GM18505 (cell line): ENCODE measurements at regions not wholly inside any gene's neighbourhood (a gene's known extent, or its start where the extent isn't known, plus 50 kb on each side); places are given as distances from the start of the nearest gene placed in this dataset.
"Not testable (repeated sequence)": the region's sequence is repeated elsewhere in the genome, so short reads cannot be mapped to it uniquely, and the experiment has no call there.

ENCODE experiments used
- ATAC-seq: cut with Tn5 transposase; IDR thresholded peaks from one replicate; pipeline ENCODE4 v1.9.1; 2021; ENCODE audit not compliant: unreplicated experiment
- POLR2A ChIP-seq: IDR thresholded peaks from 4 replicates; pipeline ENCODE4 v1.6.1; 2011; ENCODE audit warnings: borderline replicate concordance; ENCODE audit not compliant: insufficient read depth, insufficient read length; ENCODE audit errors: extremely low read depth

DNA sequence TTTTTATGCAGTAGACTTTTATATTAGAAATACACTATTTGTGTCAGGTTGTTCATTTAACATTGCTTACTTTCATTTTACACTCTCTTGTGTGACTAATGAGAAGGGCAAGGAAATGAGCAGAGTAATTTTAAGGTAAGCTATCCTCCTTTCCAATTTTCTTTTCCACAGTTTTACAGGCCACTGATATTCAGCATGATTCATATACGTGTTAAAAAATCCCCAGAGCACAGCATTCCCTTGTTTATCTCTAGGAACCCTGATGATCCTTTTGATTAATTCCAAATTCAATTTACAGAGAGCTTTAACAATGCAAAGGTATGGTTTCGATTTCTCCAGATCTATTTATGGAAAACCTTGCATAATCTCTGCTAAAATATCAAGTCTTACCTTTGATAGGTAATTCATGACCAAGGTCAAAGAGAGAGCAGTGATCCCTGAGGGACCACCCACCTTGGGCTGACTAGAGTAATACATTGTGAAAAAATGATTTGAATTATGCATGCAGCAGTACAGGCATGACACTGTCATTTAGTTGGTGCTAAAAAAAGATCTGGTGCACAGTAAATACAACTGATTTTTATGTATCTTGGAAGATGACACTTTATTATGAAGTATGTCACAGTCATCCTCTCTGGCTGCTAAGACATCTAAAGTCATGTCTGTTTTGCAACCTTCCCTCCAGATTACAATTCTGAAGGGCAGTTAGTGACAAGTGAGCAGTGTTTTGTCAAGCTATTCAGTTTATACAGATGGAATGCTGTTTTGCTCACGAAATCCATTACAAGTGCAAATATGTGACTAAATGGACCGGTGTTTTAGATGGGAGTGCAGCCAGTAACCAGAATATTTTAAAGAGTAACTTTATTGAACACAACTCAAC is 736.6 kb downstream of the EPHA7 start:
- no peak for ATAC-seq
- no peak for TF ChIP-seq POLR2A

DNA sequence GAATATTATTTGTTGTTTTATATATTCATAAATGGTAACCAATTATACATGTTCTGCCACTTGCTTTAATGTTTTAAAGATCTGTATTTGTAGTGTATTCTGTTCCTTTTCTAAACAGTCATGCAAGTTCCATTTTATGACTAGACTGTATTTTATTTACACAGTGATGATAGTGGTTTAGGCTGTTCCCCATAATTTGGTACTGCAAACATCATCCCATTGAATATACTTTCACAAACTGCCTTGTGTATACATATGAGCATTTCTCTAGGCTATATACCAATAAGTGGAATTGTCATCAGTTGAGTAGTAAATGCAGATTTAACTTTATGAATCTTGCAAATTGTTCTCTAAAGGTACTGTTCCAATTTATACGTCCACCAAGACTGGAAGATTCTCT is 738.0 kb downstream of the EPHA7 start:
- no peak for ATAC-seq
- no peak for TF ChIP-seq POLR2A

DNA sequence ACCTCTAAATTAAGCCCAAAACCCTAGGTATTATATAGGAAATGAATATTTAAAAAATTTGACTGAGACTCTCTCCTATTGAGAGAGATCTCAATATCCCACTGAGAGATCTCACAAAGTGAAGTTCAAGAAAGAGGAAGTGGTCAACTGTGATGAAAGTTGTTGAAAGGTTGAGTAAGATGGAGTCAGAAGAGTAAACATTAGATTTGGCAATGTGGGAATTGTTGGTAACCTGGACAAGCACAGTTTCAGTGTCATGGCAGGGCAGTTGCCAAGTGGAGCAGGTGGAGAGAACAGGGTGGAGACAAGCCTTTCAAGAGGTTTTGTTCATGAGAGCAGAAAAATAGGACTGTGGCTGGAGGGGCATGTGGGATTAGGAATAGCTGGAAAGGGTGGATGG is 747.9 kb downstream of the EPHA7 start:
- not testable (repeated sequence) for ATAC-seq

DNA sequence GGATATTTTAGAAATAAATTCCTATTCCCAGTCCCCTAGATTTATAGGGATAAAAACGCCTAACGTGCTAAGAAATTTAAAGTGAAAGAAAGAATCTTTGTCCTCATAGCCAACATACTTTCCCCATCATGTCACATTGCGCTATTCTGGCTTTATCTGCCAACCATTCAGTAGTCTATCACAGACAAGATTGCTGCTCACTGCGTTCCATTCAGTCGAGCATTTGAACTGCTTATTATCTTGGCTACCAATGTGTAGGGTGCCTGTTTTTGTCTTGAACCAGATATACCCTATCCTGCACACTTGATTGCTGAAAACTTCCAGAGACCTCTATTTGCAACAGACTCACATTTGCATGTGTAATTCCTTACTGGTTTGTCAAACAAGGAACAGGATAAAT is 751.5 kb downstream of the EPHA7 start:
- no peak for ATAC-seq

DNA sequence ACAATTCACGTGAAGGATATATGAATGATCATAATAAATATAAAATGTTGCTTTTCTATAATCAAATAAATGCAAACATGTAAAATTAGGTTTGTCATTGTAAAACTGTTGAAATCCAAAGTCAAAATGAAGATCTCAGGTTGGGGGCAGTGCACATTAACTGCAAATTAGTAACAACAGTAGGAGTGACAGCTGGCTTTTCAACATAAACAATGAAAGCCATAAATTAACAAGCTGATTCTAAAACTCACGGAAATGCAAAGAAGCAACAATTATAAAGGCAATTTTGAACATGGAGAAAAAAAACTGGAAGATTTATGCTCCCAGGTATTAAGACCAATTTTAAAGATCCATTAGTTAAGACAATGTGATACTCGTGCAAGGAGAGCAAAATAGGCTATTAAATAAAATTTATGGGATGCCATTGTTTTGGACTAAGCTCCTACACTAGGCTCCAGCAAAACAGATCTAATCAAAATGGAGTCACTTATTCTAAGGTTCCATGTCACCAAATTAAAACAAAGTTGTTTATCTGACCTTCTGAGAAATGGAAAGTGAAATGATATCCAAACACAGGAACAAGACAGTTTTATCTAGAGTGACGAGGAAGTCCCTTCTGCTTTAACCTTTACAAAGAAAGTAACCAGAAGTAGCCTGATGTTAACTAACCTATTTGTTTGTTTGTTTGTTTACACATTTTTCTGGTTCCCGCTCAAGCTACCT is 770.8 kb downstream of the EPHA7 start:
- ATAC-seq, result no peak
- no peak for TF ChIP-seq POLR2A

More for the DNA sequence above, 751.5 kb downstream of the EPHA7 start:
- TF ChIP-seq POLR2A, result no peak

DNA sequence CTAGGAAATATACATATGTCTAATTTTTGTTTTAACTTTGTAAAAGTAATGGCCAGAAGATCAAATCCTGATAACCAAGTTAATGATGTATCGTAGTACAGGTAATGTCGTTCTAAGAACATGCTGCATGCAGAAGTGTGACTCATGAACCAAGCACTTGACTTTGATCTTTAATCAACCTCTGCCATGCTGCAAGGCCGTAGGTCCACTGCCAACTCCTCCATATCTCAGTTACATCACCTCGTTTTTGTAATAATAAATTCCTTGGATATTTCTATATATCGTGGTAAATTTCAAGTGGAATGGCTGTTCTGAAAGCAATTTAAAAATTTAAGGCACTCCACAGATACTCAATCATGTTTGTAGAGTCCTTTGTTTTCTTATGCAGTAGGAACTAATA is 771.7 kb downstream of the EPHA7 start:
- no peak for ATAC-seq

DNA sequence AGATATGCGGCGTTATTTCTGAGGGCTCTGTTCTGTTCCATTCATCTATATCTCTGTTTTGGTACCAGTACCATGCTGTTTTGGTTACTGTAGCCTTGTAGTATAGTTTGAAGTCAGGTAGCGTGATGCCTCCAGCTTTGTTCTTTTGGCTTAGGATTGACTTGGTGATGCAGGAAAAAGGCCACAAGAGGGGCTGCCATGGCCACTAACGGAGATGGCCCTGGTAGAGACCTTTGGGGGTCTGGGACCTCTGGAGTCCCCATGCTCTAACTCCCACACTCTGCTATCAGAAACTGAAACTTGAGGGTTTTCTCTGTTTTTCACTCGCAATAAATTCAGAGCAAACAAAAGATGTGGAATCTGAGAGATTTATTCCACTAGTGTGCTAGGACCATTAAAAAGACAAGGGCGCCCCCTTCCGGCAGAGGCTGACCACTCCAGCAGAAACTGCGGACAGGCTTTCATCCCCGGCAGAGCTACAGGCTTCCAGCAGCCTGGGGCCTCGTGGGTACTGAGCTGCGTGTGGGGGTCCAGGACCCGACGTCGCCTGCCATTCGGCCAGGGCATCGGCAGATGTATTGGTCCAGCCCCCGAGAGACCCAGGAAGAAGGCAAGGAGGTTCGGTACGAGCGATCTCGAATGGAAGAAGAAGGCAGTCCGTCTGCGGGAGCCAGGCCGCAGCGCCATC is 775.1 kb downstream of the EPHA7 start:
- ATAC-seq, result peak; percentile 62

More for the DNA sequence above, 771.7 kb downstream of the EPHA7 start:
- no peak for TF ChIP-seq POLR2A

DNA sequence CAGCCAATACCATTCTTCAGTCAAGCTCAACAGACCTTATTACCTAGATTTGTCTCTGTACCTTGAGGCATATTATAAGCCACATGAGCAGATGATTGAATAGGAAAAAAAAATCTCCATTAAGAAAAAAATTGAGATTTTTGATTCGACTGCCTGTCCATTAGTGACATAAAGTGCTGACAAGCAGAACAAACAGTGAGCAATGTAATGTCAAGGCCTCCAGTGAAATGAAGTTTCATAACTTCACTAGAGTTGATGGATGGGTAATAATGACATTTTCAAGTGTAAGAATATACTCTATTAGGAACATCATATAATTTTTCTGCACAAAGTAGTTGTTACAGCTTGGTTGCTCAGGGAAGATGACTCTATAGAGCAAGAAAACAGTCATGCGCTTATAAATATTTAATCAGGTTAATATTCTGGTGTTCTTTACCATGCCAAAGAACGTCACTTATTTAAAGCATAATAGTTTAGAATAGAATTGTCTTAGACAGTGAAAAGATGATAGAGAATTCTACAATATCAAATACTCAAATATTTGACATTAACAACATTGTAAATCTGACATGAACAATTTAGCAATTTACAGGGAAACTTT is 783.7 kb downstream of the EPHA7 start:
- TF ChIP-seq POLR2A, result no peak
- no peak for ATAC-seq

DNA sequence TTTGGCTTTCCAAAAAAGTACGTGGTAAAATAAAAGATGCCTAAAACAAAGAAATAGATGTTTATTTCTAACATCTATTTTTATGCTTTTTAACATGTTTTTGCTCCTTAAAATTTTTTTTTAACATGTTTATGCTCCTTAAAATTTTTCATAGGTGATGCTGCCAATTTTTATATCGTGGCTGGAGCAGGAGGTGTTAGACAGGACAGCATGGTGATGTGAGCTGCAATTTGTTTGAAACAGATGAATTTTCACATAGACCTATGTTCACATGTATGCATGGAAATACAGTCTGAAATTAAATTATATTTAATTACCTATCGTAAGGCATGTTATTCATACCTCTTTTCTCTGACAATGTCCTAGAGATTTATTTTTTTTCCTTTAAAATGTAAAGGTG is 784.8 kb downstream of the EPHA7 start:
- no peak for ATAC-seq
- no peak for TF ChIP-seq POLR2A

DNA sequence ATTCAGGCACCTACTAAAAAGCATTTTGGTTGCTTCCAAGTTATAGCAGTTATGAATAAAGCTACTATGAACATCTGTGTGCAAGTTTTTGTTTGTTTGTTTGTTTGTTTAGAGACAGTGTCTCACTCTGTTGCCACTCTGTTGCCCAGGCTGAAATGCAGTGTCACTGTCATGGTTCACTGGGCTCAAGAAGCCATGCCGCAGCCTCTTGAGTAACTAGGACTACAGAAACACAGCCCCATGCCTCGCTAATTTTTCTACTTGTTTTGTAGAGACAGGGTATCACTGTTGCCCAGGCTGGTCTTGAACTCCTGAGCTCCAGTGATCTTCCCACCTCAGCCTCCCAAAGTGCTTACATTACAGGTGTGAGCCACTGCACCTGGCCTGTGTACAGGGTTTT is 795.9 kb downstream of the EPHA7 start:
- ATAC-seq, result no peak
- no peak for TF ChIP-seq POLR2A

DNA sequence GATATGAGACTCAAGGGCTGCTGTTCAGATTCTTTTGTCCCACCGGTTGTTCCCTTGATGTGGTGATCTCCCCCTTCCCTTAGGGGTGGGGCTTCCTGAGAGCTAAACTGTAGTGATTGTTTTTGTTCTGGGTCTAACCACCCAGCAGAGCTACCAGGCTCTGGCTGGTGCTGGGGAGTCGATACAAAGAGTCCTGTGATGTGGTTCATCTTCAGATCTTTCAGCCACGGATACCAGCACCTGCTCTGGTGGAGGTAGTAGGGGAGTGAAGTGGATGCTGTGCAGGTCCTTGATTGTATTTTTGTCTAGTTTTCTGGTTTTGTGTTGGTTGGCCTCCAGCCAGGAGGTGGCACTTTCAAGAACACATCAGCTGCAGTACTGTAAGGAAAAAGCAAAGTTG is 801.6 kb downstream of the EPHA7 start:
- no peak for TF ChIP-seq POLR2A
- ATAC-seq, result no peak

DNA sequence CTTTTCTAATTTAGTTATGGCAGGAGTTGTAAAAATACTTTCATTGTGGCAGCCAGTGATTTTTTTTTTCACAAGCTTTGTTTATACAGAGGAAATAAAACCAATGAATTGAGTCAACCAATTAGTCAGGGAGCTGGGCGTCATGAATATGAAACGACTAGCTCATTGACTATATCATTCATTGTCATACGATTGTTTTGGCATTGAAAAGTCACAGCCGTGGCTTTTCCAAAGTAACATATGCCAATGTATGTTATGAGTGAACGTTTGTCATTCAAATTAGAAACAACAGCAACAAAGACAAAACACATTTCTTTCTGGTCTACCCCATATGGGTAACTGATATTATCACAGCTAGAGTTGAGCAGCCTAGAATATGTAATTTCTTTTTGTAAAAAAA is 810.6 kb downstream of the EPHA7 start:
- ATAC-seq, result no peak
- no peak for TF ChIP-seq POLR2A

DNA sequence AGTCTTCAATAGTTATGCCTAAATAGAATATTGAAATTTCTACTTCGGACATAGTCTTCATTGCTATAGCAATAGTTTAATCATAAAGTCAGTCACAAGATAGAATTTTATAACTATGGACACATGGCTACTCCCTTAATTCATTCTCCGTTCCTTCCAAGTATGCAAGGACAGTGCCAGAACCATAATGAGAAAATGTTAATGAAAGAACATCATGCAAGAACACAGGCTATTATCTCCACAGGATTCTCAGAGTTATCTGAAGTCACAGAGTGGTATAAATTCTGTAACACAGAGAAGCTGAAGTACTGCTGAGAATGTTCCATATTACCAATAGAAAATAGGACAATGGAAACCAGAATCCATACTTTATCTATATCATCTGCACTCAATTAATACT is 826.2 kb downstream of the EPHA7 start:
- no peak for ATAC-seq
- TF ChIP-seq POLR2A, result no peak
